ENCODE measurements at regions not wholly inside any gene's neighbourhood (a gene's known extent, or its start where the extent isn't known, plus 50 kb on each side); places are given as distances from the start of the nearest gene placed in this dataset.
A peak's percentile ranks its signal among the peaks of the same experiment; 100 is the strongest.

GRCh38 chr1:113223040-113223439 lies 150.0 kb downstream of the LRIG2 start:
- no peak for DNase-seq

- no peak for DNase-seq
Measured at GRCh38 chr1:113223546-113223945, 150.5 kb downstream of the LRIG2 start.

- DNase-seq: no peak
Measured at GRCh38 chr1:113226148-113226547, 153.2 kb downstream of the LRIG2 start.

- DNase-seq: no peak
Measured at GRCh38 chr1:113231866-113232265, 158.4 kb upstream of the MAGI3 start.

GRCh38 chr1:113233441-113233840 lies 156.9 kb upstream of the MAGI3 start:
- no peak for DNase-seq

- DNase-seq: no peak
Measured at GRCh38 chr1:113241237-113241636, 149.1 kb upstream of the MAGI3 start.

GRCh38 chr1:113242481-113242880 lies 147.8 kb upstream of the MAGI3 start:
- no peak for DNase-seq

GRCh38 chr1:113243529-113243928 lies 146.8 kb upstream of the MAGI3 start:
- DNase-seq: no peak

GRCh38 chr1:113244112-113244820 lies 146.0 kb upstream of the MAGI3 start:
- DNase-seq: no peak

GRCh38 chr1:113245252-113245651 lies 145.1 kb upstream of the MAGI3 start:
- DNase-seq: no peak

GRCh38 chr1:113246929-113247328 lies 143.4 kb upstream of the MAGI3 start:
- no peak for DNase-seq

GRCh38 chr1:113247355-113247754 lies 143.0 kb upstream of the MAGI3 start:
- no peak for DNase-seq

- DNase-seq: no peak
Measured at GRCh38 chr1:113247782-113248181, 142.5 kb upstream of the MAGI3 start.

GRCh38 chr1:113248494-113248893 lies 141.8 kb upstream of the MAGI3 start:
- no peak for DNase-seq

GRCh38 chr1:113250161-113250560 lies 140.2 kb upstream of the MAGI3 start:
- no peak for DNase-seq

- DNase-seq: no peak
Measured at GRCh38 chr1:113252166-113252565, 138.1 kb upstream of the MAGI3 start.

GRCh38 chr1:113253187-113253586 lies 137.1 kb upstream of the MAGI3 start:
- no peak for DNase-seq

GRCh38 chr1:113253590-113253989 lies 136.7 kb upstream of the MAGI3 start:
- DNase-seq: no peak

- no peak for DNase-seq
Measured at GRCh38 chr1:113255038-113255719, 135.1 kb upstream of the MAGI3 start.

- peak; percentile 21 for DNase-seq
Measured at GRCh38 chr1:113255720-113256347, 134.5 kb upstream of the MAGI3 start.

- no peak for DNase-seq
Measured at GRCh38 chr1:113256348-113256729, 134.0 kb upstream of the MAGI3 start.

- DNase-seq: no peak
Measured at GRCh38 chr1:113259988-113260387, 130.3 kb upstream of the MAGI3 start.

- DNase-seq: no peak
Measured at GRCh38 chr1:113265196-113265595, 125.1 kb upstream of the MAGI3 start.

GRCh38 chr1:113266788-113267187 lies 123.5 kb upstream of the MAGI3 start:
- DNase-seq: no peak

Data from NCI-H510A (cell line).